ENCODE measurements at regions not wholly inside any gene's neighbourhood (a gene's known extent, or its start where the extent isn't known, plus 50 kb on each side); places are given as distances from the start of the nearest gene placed in this dataset.

- DNase-seq (ENCODE audit: low read depth) = no peak
Measured at GRCh38 chr4:178395798-178396197, 953.6 kb upstream of the AGA start.

GRCh38 chr4:178412455-178412854 is 970.2 kb upstream of the AGA start:
- no peak for DNase-seq (ENCODE audit: low read depth)

- DNase-seq (ENCODE audit: low read depth) = no peak
Measured at GRCh38 chr4:178414042-178414441, 971.8 kb upstream of the AGA start.

GRCh38 chr4:178414881-178415446 is 972.7 kb upstream of the AGA start:
- no peak for DNase-seq (ENCODE audit: low read depth)

GRCh38 chr4:178415925-178416324 is 973.7 kb upstream of the AGA start:
- no peak for DNase-seq (ENCODE audit: low read depth)

GRCh38 chr4:178423366-178423765 is 981.1 kb upstream of the AGA start:
- DNase-seq (ENCODE audit: low read depth) = no peak

- no peak for DNase-seq (ENCODE audit: low read depth)
Measured at GRCh38 chr4:178426871-178427270, 984.6 kb upstream of the AGA start.

- no peak for DNase-seq (ENCODE audit: low read depth)
Measured at GRCh38 chr4:178427663-178428062, 985.4 kb upstream of the AGA start.

- DNase-seq (ENCODE audit: low read depth) = no peak
Measured at GRCh38 chr4:178448372-178449035, 1006.3 kb upstream of the AGA start.

- no peak for DNase-seq (ENCODE audit: low read depth)
Measured at GRCh38 chr4:178450614-178451013, 1008.4 kb upstream of the AGA start.

- no peak for DNase-seq (ENCODE audit: low read depth)
Measured at GRCh38 chr4:178453057-178453456, 1010.8 kb upstream of the AGA start.

- no peak for DNase-seq (ENCODE audit: low read depth)
Measured at GRCh38 chr4:178457286-178457685, 1015.0 kb upstream of the AGA start.

- DNase-seq (ENCODE audit: low read depth) = no peak
Measured at GRCh38 chr4:178462710-178463109, 1020.5 kb upstream of the AGA start.

- DNase-seq (ENCODE audit: low read depth) = no peak
Measured at GRCh38 chr4:178463747-178464146, 1021.5 kb upstream of the AGA start.

- DNase-seq (ENCODE audit: low read depth) = no peak
Measured at GRCh38 chr4:178470996-178471784, 1029.0 kb upstream of the AGA start.

- no peak for DNase-seq (ENCODE audit: low read depth)
Measured at GRCh38 chr4:178471994-178472393, 1029.8 kb upstream of the AGA start.

- DNase-seq (ENCODE audit: low read depth) = no peak
Measured at GRCh38 chr4:178480105-178480504, 1037.9 kb upstream of the AGA start.

- no peak for DNase-seq (ENCODE audit: low read depth)
Measured at GRCh38 chr4:178480881-178481280, 1038.6 kb upstream of the AGA start.

- no peak for DNase-seq (ENCODE audit: low read depth)
Measured at GRCh38 chr4:178481564-178481963, 1039.3 kb upstream of the AGA start.

- DNase-seq (ENCODE audit: low read depth) = no peak
Measured at GRCh38 chr4:178523038-178523437, 1080.8 kb upstream of the AGA start.

- no peak for DNase-seq (ENCODE audit: low read depth)
Measured at GRCh38 chr4:178535939-178536579, 1093.8 kb upstream of the AGA start.

GRCh38 chr4:178553201-178553600 is 1111.0 kb upstream of the AGA start:
- no peak for DNase-seq (ENCODE audit: low read depth)

GRCh38 chr4:178554352-178554751 is 1112.1 kb upstream of the AGA start:
- DNase-seq (ENCODE audit: low read depth) = no peak

Data from GM04504 (cell line).